ENCODE measurements at regions not wholly inside any gene's neighbourhood (a gene's known extent, or its start where the extent isn't known, plus 50 kb on each side); places are given as distances from the start of the nearest gene placed in this dataset.

GRCh38 chr20:53716395-53716794, 122.8 kb upstream of the ZNF217 start:
- TF ChIP-seq CTCF (IDR thresholded peaks at IDR 0.05; ENCODE audit: insufficient read depth, low read length, poor library complexity, severe bottlenecking) (no peak), EZH2phosphoT487 (conservative IDR thresholded peaks at IDR 0.05; ENCODE audit: low read length) (no peak)

All from SU-DHL-6 (cell line).